ENCODE measurements at regions not wholly inside any gene's neighbourhood (a gene's known extent, or its start where the extent isn't known, plus 50 kb on each side); places are given as distances from the start of the nearest gene placed in this dataset.

DNA sequence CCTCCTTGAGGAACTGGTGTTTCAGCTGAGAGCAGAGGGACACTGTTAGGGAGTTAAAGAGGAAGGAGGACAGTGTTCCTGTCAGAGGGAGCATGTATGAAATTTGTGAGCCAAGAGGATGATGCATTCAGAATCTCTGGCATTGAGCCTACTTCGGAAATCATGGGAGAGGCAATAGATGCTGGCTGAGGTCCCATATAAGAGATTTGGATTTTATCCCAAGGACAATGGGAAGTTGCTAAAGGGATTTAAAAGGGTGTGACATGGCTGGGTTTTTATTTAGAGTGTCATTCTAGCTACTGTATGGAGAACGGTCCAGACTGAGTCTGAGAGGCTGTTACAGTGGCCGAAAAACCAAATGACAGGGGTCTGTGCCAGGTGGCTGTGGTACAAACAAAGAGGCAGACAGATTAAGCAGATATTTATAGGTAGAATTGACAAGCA lies 403.2 kb upstream of the B3GALT2 start:
- TF ChIP-seq MXI1 (IDR thresholded peaks at IDR 0.05; ENCODE audit: low read depth, low read length): no peak
- TF ChIP-seq SMC3 (IDR thresholded peaks at IDR 0.05; ENCODE audit: borderline replicate concordance, low read length): no peak
- no peak for TF ChIP-seq RAD21 (IDR thresholded peaks at IDR 0.05; ENCODE audit: insufficient read depth, low read depth, low read length)
